ENCODE measurements at regions not wholly inside any gene's neighbourhood (a gene's known extent, or its start where the extent isn't known, plus 50 kb on each side); places are given as distances from the start of the nearest gene placed in this dataset.

DNA sequence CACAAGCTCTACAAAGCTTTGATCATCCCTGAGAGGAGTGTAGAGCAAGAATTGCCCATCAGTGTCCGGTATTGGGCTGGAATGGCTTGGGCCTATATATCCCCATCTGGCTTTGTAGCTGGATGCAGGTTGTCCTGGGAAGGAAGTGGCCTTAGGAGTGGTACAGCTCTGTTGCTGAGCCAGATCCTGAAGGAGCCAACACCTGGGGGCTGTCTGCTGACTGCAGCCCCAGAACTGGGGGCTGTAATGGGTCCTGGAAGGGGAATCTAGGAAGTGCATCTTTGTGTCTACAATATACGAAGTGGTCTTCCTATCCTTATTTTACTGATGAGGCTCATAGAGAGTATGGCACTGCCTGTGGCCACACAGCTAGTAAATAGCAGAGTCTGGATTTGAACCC lies 145.9 kb downstream of the CDC5L start:
- DNase-seq = no peak

DNA sequence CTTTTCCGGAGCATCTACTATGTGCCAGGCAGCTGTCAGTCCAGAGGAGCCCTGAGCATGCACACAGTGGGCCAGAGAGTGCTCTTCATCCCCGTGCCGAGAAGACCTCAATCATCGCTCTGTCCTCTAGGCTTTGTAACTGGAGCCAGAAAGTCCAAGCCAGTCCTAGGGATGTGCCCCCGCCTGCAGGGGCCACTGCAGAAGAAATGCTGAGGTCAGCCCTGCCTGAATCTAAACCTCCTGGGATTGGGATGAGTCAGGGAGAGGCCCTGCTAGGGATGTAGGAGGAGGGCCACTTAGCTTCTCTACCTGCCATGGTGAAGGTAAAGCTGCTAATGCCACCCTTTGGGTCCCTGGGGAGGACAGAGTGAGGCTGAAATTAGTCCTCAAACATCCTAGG lies 146.8 kb downstream of the CDC5L start:
- DNase-seq = no peak

DNA sequence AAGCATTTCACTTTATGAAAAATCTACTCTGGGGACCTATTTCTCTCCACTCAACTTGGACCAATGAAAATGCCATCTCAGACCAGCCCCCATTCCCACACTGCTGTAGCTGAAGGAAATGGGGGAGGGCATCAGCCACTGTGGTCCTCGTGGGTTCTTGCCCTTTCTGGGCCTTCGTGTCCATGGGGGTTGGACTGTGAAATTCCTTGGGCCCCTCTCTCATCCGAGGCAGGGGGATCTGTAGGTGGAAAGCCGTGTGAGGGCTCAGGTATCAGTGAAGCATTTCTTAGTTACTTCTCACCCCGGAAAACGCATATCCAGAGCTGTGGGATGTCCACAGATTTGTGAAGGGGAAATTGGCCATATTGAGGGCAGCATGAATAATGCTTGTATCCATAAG lies 147.9 kb downstream of the CDC5L start:
- DNase-seq = no peak

DNA sequence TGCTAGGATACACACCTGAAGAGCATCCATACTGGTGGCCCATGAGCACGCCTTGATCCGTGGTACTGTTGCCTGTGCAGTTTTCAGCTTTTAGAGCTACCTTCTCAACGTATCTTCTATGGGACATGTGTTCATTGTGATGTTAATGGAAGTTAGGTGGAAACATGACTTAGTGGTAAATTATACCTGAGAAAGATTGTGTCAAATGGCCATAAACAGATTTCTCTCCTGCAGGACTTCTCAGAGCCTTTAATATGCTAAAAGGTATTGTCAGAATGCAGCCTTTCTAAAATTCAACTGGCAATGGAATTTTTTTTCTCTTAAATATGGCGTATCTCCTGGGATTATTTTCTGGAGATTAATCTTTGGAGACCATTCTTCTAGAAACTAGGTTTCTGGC lies 148.5 kb downstream of the CDC5L start:
- no peak for DNase-seq

DNA sequence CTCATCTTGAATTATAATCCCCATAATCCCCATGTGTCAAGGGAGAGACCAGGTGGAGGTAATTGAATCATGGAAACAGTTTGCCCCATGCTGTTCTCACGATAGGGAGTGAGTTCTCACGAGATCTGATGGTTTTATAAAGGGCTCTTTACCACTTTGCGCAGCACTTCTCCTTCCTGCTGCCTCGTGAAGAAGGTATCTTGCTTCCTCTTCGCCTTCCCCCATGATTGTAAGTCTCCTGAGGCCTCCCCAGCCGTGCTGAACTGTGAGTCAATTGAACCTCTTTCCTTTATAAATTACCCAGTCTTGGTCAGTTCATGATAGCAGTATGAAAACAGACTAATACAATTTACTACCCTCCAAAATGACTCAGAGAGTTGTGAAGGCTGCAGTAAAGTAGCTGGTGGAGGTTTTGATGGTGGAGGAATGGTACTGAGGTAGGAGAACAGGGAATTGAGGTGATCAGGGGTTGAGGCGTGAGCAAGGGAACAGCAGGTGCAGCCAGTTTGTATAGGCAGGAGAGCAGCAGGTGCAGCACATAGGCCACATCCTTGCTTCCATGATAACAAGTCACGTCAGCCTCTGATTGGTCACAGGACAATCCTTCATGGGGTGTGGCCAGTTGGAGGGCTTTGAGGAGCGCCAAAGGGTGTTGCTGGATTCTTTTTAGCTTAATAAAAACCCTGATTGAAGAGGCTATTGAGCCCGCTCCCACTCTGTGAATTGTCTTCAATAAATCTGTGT lies 150.0 kb downstream of the CDC5L start:
- no peak for DNase-seq

DNA sequence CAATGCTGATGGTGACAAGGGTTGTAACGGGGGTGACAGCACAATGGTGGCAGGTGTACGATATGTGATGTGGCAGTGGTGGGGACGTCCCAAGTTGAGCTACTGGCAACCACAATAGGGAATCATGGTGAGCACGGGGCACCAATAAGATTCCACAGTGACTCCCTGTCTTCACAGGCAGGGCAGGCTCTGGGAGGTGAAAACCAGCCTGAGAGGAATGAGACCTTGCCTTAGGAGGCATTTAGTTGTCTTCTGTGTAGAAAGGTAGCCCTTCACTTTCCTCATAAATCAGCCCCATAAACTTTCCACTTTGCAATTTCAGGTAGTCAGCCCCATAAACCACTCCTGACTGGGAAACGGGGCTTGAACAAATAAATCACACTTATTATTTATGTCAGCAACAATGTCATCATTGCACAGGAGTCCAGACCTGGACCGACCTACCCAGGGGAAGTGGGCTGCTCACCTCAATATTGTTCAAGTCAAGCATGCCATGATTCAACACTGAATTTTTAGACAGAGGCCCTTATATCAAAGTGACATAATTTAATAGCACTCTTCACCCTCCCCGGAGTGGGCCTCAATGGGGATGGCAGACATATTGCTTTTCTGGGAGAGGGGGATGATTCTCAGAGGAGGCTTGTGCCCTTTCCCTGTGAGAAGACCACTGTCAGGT lies 150.8 kb downstream of the CDC5L start:
- DNase-seq = no peak

DNA sequence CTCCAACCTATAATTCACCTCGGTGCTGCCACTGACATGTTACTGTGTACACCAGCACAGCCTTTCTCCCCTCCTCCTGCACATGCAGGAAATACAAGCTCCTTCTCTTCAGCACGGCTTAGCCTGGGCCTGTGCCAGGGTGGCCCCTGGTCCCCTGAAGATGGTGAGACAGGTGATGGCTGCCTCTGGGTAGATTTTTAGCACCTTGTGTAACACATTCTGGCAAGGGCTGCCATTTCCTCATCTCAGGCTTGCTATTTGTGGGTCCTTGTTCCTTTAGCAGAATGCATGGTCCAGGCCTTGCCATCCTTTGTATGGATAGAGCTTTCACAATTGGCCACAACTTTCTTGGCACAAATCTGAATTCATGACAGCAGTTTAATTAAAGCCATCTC lies 151.3 kb downstream of the CDC5L start:
- DNase-seq = no peak

DNA sequence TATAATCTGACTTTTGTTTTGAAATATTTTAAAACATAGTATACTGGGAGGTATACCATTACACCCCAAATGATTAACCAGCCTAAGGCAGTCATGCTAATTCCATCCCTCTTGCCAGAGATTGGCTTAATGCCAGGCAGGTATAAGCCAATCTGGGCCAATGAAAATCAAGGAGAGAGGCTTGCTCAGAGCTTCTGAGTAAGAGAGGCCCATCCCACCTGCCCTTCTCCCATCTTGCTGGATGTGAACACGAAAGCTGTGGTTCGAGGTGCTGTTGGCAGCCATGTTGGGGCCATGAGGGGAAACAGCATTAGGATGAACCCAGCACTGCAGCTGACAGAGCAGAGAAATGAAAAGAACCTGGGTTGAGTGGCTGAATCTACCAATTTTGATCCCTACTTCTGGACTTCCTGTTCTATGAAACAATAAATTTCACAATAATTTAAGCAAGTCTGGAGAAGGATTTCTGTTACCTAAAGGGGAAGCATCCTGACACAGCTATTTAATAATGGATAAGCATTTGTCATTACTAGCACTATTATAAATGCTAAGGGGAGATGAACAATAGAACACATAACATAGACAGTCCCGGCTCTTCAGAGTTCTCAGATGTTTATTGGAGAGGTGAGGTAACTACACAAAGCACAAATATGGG lies 152.3 kb downstream of the CDC5L start:
- no peak for DNase-seq

DNA sequence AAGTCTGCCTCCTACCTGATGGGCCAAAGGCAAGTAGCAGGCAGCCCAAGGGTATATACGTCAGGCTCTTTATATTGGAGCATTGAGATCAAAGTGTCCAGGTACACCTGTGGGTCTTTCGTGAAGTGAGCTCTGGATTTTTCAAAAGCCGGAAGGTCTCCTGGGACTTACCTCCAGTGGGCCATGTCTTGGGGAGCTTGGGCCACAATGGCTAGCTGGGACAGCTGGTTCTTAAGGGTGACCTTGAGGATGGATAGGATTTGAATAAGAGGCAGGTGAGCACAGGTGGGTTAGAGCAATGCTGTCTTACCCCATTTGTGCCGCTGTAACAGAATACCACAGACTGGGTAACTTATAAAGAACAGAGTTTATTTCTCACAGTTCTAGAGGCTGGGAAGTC lies 153.4 kb downstream of the CDC5L start:
- DNase-seq = no peak

DNA sequence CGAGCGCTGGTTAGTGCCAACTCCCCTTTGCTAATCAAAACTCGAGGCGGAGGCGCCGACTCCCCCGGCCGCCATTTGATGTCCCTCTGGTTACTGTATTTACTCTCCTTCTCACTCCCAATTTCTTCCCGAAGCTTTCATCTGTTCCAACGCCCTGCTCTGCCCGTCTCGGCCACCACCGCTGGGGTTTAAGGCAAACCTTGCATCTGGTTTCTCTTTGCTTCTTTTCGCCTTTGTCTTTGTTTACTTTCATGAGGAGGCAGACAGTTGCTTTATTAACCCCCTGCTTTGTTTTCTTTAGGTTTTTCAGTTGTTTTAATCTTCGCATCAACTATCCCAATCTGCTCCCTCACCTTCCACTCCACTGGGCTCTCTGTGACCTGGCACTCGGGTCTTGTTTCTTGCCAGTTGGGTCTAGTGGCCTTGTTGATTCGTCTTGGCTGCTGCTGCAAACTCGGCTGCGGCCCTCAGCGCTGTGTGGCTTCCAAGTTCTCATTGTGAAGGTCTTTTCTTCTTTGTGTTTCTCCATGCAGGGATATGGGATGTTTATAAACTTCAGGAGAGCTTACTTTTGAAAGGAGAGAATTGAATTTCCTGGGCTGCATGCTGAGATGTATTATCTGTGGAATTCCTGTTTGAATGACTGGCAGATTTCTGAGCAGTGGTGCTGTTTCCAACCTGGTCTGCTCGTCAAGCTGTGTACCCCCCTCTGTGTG lies 155.1 kb downstream of the CDC5L start:
- DNase-seq = peak; percentile 13

DNA sequence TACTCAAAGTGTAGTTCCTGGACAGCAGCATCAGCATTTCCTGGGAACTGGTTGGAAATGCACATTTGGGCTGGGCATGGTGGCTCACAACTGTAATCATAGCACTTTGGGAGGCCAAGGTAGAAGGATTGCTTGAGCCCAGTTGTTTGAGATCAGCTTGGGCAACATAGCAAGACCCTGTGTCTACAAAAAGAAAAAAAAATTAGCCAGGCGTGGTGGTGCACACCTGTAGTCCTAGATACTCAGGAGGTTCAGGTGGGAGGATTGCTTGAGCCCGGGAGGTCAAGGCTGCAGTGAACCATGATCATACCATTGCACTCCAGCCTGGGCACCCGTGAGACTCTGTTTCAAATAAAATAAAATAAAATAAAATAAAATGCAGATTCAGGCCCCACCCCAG lies 156.2 kb downstream of the CDC5L start:
- DNase-seq = peak; percentile 1

DNA sequence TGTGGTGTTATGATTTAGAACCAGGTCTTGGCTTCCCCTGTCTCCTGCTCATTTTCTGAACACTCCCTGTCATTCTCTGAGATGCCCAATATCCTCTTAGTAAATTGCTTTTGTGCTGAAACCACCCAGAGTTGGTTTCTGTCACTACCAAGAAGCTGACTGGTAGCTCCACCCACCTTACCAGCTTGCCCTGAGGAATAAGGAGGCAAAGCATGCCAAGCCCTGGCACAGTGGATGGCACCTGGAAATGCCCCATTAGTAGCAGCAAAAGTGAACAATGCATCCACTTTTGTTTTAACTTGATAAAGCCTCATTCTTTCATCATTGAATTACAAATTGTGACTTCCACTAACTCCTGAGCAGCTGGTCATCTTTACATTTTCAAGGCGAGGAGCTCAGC lies 157.7 kb downstream of the CDC5L start:
- DNase-seq = peak; percentile 0

DNA sequence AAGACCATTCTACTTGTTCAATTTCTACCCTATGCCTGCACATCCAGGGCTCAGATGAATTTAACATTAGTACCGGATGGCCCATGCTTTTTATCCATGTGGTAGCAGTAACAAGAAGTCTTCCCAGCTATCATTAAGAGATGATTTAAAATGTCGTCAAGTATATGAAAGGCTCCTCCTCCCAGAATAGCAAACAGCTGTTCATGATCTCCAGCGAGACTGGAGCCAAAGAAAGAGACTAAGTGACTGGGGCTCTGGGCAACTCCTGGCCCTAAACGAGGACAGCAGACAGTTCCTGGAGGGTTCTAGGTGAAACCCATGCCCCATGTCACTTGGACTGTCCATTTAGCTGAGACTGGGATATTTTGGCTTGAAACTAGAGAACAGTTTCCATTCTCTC lies 160.8 kb downstream of the CDC5L start:
- no peak for DNase-seq

DNA sequence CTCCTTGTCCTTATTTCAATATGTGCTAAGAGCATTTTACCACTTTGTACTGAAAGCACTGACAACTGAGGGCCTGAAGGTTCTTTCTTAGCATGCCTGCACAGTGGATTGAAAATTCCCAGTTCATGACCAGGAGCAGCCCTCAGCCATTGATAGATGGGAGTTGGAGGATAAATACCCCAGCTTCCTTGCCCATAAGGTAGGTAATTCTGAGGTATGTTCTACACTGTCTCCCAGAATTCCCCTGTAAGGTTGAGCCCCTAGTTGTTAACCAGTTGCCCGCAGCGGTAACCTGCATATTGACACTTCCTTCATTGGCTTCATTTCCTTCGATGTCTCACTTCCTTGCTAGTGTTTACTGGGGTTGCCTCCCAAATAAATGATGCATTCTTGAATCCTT lies 162.0 kb downstream of the CDC5L start:
- DNase-seq = no peak

DNA sequence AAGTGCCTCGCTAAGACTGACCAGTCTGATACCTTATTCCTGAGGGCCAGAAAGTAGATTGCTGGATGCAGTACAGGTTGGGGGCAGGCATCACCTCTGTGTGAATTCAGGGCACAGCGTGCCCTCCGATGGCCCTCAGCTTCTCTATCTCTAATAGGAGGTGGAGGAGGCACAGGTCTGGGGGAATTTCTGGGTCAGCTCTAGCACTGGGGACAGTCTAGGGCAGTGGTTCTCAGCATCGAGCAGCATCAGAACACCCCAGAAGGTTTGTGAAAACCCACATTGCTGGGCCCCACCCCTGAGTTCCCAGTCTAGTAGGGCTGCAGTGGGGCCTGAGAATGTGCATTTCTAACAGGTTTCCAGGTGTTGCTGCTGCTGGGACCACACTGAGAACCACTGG lies 166.7 kb downstream of the CDC5L start:
- no peak for DNase-seq

DNA sequence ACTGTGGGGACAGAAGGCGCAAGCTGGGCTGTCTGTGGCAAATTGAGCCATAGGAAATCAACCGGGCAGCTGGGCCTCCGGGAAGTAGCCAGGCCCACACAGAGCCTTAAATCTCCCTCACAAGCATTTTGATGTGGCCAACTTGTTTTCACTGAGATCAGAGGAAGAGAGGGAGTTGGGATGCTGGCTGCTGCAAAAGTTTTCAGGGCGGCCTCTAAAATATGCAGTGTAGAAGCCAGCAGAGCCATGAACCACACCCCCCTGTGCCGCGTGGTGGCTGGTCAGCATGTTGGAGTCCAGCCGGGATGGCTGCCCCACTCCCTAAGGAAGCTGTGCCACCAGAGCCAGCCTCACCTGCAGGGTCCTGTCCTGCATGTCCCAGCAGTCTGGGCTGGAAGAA lies 167.4 kb downstream of the CDC5L start:
- DNase-seq = peak; percentile 50

DNA sequence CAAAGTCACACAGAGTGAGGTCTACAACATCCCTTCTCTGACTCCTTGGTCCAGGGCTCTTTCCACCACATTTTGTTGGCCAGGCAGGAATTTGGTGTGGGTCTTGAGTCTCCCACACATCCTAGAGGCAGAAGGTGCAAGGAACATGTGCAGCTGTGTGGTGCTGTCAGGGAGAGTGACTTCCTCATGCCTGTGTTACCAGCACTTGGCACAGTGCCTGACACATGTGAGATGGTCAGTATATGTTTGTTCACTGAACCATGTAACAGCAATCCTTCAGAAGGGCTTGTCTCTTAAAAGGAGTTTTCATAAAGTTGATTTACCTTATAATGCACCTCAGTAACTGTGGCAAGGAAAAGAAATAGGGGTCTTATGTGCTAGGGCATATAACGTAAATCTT lies 168.5 kb downstream of the CDC5L start:
- no peak for DNase-seq

DNA sequence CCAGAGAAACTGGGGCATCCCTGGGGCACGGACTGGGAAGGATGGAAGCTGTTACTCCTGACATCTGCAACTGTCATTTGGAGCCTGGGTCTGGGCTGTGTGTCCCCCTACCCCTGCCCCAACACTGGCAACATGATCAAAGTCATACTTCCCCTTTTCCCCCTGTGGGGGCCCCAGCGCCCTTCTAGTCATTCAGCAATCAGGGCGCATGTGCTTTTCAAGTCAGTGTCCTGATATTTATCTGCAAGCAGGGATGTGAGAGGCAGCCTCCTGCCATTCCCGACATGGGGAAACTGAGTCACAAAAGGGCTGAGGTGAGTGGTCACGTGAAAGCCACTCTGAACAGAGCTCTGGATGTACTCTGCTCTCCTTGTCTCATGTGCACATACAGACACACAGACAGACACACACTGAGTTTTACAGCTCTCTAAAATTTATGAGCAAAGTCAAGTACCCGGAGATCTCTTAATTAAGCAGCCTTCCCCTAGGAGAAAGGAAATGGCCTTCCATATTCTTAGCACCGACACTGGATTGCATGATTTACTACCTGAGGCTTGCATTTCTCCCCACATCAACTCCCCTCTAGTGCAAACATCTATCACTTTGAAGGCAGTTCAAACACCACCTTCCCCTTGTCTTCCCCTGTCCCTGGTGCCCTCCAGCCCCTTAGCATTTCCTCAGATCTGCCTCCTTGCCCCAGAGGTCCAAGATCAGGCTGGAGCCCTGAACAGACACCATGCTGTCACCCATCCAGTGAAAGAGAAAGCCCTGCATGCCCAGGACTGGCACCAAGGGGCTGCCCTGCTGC lies 170.7 kb downstream of the CDC5L start:
- peak; percentile 5 for DNase-seq

DNA sequence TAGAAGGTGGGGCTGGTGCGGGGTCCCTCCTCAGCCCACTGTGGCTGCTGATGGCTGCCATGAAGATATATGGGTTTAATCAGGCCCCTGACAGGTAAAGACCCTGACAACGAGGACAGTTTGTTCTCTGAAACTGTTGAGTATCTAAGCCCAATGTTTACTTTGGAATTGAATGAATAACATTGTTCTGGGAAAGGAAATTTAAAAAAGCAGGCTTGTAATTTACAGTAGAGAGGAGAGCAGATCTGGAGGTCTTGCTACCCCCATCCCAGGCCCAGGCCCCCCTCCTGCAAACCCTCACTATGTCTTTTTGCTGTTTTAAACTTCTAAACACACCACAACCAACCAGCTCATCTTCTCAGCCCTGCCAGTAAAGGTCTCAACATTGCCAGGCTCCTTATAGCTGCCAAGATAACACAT lies 171.3 kb downstream of the CDC5L start:
- peak; percentile 44 for DNase-seq

DNA sequence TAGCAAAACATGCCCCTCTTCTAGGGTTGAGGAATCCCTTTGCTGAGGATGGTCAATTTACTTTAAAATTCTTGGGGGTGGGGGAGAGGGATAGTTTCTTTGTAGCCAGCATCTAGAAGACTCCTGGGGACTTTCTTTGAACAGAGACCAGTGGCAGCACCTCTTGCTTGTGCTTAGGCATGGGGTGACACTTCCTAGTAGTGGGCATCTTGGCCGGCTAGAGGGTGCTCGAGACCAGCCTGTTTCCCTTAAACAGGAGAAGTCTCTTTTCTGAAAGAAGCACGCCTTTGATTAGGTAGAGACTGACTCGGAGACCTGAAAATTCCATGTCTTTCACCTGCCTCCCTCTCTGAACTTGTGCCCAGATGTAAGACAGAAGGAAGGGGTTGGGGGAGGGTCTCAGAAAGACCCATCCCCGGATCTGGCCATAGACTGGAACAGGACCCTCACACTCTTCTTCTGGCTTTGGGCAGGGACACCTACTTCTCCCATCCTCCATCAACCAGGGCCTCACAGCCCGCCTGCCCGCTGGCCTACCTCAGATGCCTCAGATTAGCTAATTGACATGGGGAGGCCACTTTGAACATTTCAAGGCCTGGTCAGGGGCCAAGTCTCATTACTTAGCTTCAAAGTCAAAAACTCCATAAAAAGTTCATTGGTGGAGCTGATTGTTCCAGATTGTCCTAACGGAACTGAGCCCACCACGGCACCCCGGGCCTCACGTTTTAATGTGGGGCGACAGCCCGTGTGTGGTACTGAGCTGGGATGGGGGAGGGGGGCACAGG lies 172.2 kb downstream of the CDC5L start:
- no peak for DNase-seq

DNA sequence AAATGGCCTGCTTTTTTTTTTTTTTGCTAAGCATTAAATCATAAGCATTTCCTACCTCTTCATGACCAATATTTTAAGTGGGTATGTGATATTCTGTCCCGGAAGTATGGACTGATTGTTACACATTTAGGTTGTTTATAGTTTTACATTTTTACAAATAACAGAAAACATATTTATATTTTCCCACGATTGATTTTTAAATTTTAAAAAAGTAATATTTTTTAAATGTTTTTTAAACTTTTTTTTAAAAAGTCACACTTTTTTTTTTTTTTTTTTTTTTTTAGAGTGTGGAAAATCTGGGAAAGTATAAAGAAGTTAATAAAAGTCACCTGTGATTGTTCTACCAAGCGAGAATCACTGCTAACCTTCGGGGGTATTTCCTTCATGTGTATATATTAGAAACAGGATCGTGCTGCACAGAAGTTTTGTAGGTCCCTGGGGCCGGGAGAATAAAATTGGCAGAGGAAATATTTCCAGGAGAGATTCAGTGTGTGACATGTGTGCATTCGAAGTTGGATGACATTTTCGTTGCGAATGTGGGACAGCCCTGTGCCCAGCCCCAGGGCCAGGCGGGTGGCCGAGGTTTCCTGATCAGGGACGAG lies 173.1 kb downstream of the CDC5L start:
- DNase-seq = no peak
